22Rv1 (cell line): ENCODE measurements at regions not wholly inside any gene's neighbourhood (a gene's known extent, or its start where the extent isn't known, plus 50 kb on each side); places are given as distances from the start of the nearest gene placed in this dataset.
"Not testable (repeated sequence)": the region's sequence is repeated elsewhere in the genome, so short reads cannot be mapped to it uniquely, and the experiment has no call there.

Source experiments
- H3K27ac ChIP-seq: fragments of 450-650 bp; 2 replicates; pipeline ENCODE4 v1.5.1; 2017
- CTCF ChIP-seq: fragments of 450-650 bp; IDR thresholded peaks from 2 replicates; pipeline ENCODE4 v1.5.1; 2017; ENCODE audit warnings: mild to moderate bottlenecking
- ZFX ChIP-seq: fragments of 450-650 bp; IDR thresholded peaks from 2 replicates; pipeline ENCODE4 v1.6.1; 2017; ENCODE audit warnings: antibody characterized with exemption, borderline replicate concordance

GRCh38 chr22:27609451-27609888, 192.1 kb downstream of the MN1 start:
- no peak for TF ChIP-seq ZFX
- no peak for TF ChIP-seq CTCF
- no peak overlapping the region for H3K27ac ChIP-seq

GRCh38 chr22:27610164-27610563, 191.4 kb downstream of the MN1 start:
- not testable (repeated sequence) for H3K27ac ChIP-seq

GRCh38 chr22:27610863-27611786, 190.4 kb downstream of the MN1 start:
- TF ChIP-seq ZFX (no peak), CTCF (no peak)
- no peak overlapping the region for H3K27ac ChIP-seq

DNA sequence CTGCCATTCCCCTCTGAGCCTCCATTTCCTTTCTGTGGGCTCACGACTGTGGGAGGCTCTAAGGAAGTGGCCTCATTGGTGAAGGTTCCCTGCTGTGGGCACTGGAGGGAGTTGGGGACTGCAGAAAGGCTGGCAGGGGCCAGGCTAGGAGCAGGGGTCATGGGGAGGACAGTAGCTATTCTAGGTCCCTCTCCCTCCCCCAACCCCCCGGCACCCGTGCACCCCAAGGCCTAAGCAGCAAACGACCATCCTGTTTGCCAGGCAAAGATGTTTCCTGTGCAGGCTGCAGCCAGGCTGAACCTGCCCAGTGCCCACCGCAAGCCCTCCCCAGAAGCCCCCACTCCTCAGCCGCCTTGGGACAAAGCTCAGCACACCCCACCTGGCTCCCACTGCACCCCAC, 189.4 kb downstream of the MN1 start:
- TF ChIP-seq ZFX (no peak), CTCF (no peak)
- H3K27ac ChIP-seq: no peak overlapping the region

DNA sequence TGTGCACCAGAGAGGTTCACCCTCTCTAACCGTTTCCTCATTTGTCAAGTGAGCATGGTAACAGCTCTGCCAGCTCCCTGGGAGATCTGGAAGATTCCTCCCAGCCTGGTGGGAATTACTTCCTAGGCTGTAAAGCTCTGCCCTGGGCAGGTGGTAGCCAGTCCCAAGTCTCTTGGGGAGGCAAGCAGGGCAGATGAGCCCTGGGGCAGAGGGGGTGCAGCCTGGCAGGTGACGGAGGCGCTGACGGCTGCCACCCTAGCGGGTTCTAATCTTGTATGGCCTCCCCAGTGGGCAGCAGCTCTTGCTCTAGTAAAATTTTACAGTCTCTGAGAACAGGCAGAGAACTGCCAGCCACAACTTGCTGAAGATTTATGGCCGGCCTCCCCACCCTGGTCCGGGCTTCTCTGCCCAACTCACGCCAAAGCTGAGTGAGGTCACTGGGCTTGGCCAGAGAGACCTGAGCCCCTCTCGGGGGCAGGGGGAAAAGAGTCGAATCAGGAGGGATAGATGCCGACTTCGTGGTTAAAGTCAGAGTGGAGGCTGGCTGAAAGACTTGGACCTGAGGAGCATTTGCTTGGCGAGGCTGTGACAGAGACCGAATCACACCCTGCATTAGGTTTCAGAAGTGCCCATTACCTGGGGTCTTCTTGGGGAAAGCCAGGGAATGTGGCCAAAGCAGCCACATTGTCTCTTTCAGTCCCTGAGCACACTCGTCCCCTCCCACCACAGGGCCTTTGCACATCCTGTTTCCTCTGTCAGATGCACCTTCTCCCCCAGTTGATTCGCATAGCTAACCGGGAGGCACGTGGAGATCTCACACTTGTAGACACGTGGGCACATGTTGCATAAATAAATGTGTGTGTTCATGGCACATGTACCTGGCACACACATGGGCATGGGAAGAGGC, 188.2 kb downstream of the MN1 start:
- TF ChIP-seq ZFX (no peak), CTCF (no peak)
- no peak overlapping the region for H3K27ac ChIP-seq

DNA sequence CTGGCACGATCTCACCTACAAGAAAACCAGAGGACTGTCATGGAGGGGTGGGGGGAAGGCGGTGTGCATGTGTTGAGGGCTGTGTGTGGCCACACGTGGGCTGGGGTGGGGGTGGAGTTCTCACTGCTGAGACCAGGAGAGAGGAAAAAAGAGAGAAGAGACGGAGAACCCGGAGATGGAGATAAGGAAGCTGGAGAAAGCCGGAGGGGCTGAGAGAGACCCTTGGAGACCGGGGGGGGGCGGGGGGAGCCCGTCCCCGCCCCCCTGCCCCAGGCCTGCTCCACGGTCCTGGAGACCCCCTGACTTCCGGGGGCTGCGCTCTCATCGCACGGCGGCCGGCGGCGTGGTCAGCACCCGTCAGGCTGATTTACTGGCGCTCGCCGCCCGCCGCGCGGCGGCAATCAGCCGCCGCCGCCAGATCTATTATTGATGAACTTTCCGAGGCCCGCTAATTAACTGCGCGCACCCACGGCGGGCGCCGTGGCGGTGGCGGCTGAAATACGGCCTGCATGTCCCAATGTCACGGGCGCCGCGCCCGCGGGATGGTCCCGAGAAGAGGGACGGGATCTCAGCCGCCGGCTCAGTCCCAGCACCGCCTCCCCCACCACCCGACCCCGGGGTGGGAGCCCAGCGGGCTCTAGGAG, 187.4 kb downstream of the MN1 start:
- H3K27ac ChIP-seq: no peak overlapping the region
- TF ChIP-seq CTCF: no peak
- TF ChIP-seq ZFX: no peak

DNA sequence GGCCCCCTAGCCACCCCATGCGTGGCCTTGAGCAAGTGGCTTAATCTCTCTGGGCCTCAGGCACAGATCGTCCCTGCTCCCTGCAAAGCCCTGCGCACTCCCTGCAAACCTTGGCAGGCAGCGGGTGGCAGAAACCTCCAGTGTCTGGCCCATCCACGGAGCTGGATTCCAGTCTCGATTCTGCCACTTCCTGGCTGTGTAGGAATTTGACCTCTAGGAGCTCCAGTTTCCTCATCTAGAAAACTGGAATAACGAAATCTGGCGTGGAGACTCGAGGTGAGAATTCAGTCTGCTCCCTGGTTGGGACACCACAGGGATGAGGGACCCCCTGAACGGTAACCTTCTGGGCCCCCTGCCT, 186.9 kb downstream of the MN1 start:
- TF ChIP-seq ZFX (no peak), CTCF (no peak)
- no peak overlapping the region for H3K27ac ChIP-seq
